HEK293 (cell line): ENCODE measurements at regions not wholly inside any gene's neighbourhood (a gene's known extent, or its start where the extent isn't known, plus 50 kb on each side); places are given as distances from the start of the nearest gene placed in this dataset.

Source experiments
- ATF2 ChIP-seq: fragments of 450-650 bp; formaldehyde crosslinking; IDR thresholded peaks from 2 replicates; pipeline ENCODE4 v1.5.1; 2016; ENCODE audit warnings: missing biosample characterization, missing genetic modification characterization, low read depth
- CTCF ChIP-seq: fragments of 450-650 bp; formaldehyde crosslinking; IDR thresholded peaks from 2 replicates; pipeline ENCODE4 v1.5.1; 2016; ENCODE audit warnings: missing biosample characterization, missing genetic modification characterization
- MZF1 ChIP-seq: fragments of 450-650 bp; formaldehyde crosslinking; IDR thresholded peaks from 2 replicates; pipeline ENCODE4 v1.5.1; 2017; ENCODE audit warnings: missing biosample characterization, missing genetic modification characterization, borderline replicate concordance
- ZBTB11 ChIP-seq: fragments of 450-650 bp; formaldehyde crosslinking; conservative IDR thresholded peaks from 2 replicates; pipeline ENCODE4 v1.5.1; 2016; ENCODE audit warnings: low read depth, missing biosample characterization, missing genetic modification characterization
- ZFP37 ChIP-seq: fragments of 450-650 bp; formaldehyde crosslinking; IDR thresholded peaks from 2 replicates; pipeline ENCODE4 v1.5.1; 2016; ENCODE audit warnings: missing biosample characterization, missing genetic modification characterization
- ZNF274 ChIP-seq, 2 experiments: fragments of 200-500 bp in 1 of 2; fragments of 450-650 bp in 1 of 2; sonication (Bioruptor generic) in 1 of 2; formaldehyde crosslinking in 1 of 2; IDR thresholded peaks; 2 replicates each; pipeline versions ENCODE4 v1.5.1 to v1.6.1; 2014 to 2016; ENCODE audit warnings: borderline replicate concordance in 1 of 2, inconsistent platforms in 1 of 2, low read length in 1 of 2, missing biosample characterization in 1 of 2, missing genetic modification characterization in 1 of 2
- ZNF292 ChIP-seq: fragments of 450-650 bp; formaldehyde crosslinking; IDR thresholded peaks from 2 replicates; pipeline ENCODE4 v1.5.1; 2016; ENCODE audit warnings: low read depth, missing biosample characterization, missing genetic modification characterization, borderline replicate concordance
- ZNF362 ChIP-seq: fragments of 450-650 bp; formaldehyde crosslinking; IDR thresholded peaks from 2 replicates; pipeline ENCODE4 v1.5.1; 2016; ENCODE audit warnings: missing biosample characterization, missing genetic modification characterization
- ZNF596 ChIP-seq: fragments of 450-650 bp; IDR thresholded peaks from 2 replicates; pipeline ENCODE4 v1.5.0; 2018; ENCODE audit warnings: missing biosample characterization, mild to moderate bottlenecking, missing genetic modification characterization, moderate library complexity
- ZNF621 ChIP-seq: fragments of 450-650 bp; formaldehyde crosslinking; IDR thresholded peaks from 2 replicates; pipeline ENCODE4 v1.5.1; 2017; ENCODE audit warnings: missing biosample characterization, missing genetic modification characterization
- ZNF645 ChIP-seq: fragments of 450-650 bp; formaldehyde crosslinking; IDR thresholded peaks from 2 replicates; pipeline ENCODE4; 2016; ENCODE audit warnings: missing biosample characterization, missing genetic modification characterization
- ZNF660 ChIP-seq: fragments of 450-650 bp; IDR thresholded peaks from 2 replicates; pipeline ENCODE4 v1.5.1; 2018; ENCODE audit warnings: missing biosample characterization, mild to moderate bottlenecking, missing genetic modification characterization
- ZNF777 ChIP-seq: fragments of 450-650 bp; formaldehyde crosslinking; IDR thresholded peaks from 2 replicates; pipeline ENCODE4 v1.5.1; 2017; ENCODE audit warnings: missing biosample characterization, missing genetic modification characterization, borderline replicate concordance
- ZSCAN4 ChIP-seq: fragments of 450-650 bp; formaldehyde crosslinking; IDR thresholded peaks from 2 replicates; pipeline ENCODE4 v1.5.1; 2017; ENCODE audit warnings: missing biosample characterization, missing genetic modification characterization

GRCh38 chr19:13613447-13613846 lies 107.2 kb upstream of the CACNA1A start:
- no peak for TF ChIP-seq ZNF596 (tag by site-specific recombination)
- no peak for TF ChIP-seq ZFP37 (tag by site-specific recombination)
- no peak for TF ChIP-seq ATF2 (tag by site-specific recombination)
- TF ChIP-seq CTCF (tag by site-specific recombination), result no peak
- TF ChIP-seq ZNF660 (tag by site-specific recombination), result no peak
- no peak for TF ChIP-seq ZNF621
- no peak for TF ChIP-seq ZNF292 (tag by site-specific recombination)
- TF ChIP-seq ZSCAN4 (tag by site-specific recombination), result no peak
- no peak for TF ChIP-seq ZNF274 (IDR thresholded peaks at IDR 0.05; ENCODE audit: low read length)
- no peak for TF ChIP-seq ZNF274 (tag by site-specific recombination; IDR thresholded peaks at IDR 0.05; ENCODE audit: borderline replicate concordance)
- no peak for TF ChIP-seq ZNF645 (tag by site-specific recombination)
- no peak for TF ChIP-seq ZBTB11 (tag by site-specific recombination)
- no peak for TF ChIP-seq MZF1 (tag by site-specific recombination)
- TF ChIP-seq ZNF777, result no peak
- no peak for TF ChIP-seq ZNF362 (tag by site-specific recombination)
